KMS-11 (cell line): ENCODE measurements at regions not wholly inside any gene's neighbourhood (a gene's known extent, or its start where the extent isn't known, plus 50 kb on each side); places are given as distances from the start of the nearest gene placed in this dataset.
"Not testable (repeated sequence)": the region's sequence is repeated elsewhere in the genome, so short reads cannot be mapped to it uniquely, and the experiment has no call there.

Experiments used
- H2AFZ ChIP-seq: fragments of 200-600 bp; sonication (generic); 2 replicates; pipeline ENCODE4 v1.6.1; 2016; ENCODE audit warnings: antibody characterized with exemption, mixed run types, low read depth
- H3K27ac ChIP-seq: fragments of 200-600 bp; sonication (generic); 2 replicates; pipeline ENCODE4 v1.6.1; 2016; ENCODE audit warnings: mild to moderate bottlenecking, mixed run types
- H3K27me3 ChIP-seq: fragments of 200-600 bp; sonication (generic); 2 replicates; pipeline ENCODE4 v1.6.1; 2017; ENCODE audit warnings: mild to moderate bottlenecking, low read depth, mixed run types, moderate library complexity; ENCODE audit not compliant: insufficient read depth
- H3K36me3 ChIP-seq: fragments of 200-600 bp; sonication (generic); 2 replicates; pipeline ENCODE4 v1.6.1; 2017; ENCODE audit warnings: mild to moderate bottlenecking, mixed run types; ENCODE audit not compliant: insufficient read depth
- H3K4me1 ChIP-seq: fragments of 200-600 bp; sonication (generic); 2 replicates; pipeline ENCODE4 v1.6.1; 2016; ENCODE audit warnings: mild to moderate bottlenecking, low read depth, mixed run types; ENCODE audit not compliant: poor library complexity, severe bottlenecking
- H3K4me2 ChIP-seq: fragments of 200-600 bp; sonication (generic); 2 replicates; pipeline ENCODE4 v1.7.0; 2016; ENCODE audit warnings: mild to moderate bottlenecking, mixed run types
- H3K4me3 ChIP-seq: fragments of 200-600 bp; sonication (generic); IDR thresholded peaks from 2 replicates; pipeline ENCODE4 v1.6.1; 2017; ENCODE audit warnings: low read depth, low read length, mixed read lengths; ENCODE audit not compliant: insufficient read depth
- H3K79me2 ChIP-seq: fragments of 200-600 bp; sonication (generic); 2 replicates; pipeline ENCODE4 v1.6.1; 2016; ENCODE audit warnings: low read depth, mixed run types; ENCODE audit not compliant: insufficient read depth
- H3K9ac ChIP-seq: fragments of 200-600 bp; sonication (generic); 2 replicates; pipeline ENCODE4 v1.6.1; 2016; ENCODE audit warnings: mild to moderate bottlenecking, mixed run types
- H4K20me1 ChIP-seq: fragments of 200-600 bp; sonication (generic); 2 replicates; pipeline ENCODE4 v1.6.1; 2016; ENCODE audit warnings: mild to moderate bottlenecking, mixed run types; ENCODE audit not compliant: insufficient read depth
- TF ChIP-seq, protein P1 (sequence below): fragments of 200-600 bp; sonication (generic); conservative IDR thresholded peaks from 2 replicates; pipeline ENCODE4 v1.6.1; 2017; ENCODE audit warnings: low read depth, mild to moderate bottlenecking, antibody characterized with exemption, low read length, moderate library complexity, mixed read lengths

DNA sequence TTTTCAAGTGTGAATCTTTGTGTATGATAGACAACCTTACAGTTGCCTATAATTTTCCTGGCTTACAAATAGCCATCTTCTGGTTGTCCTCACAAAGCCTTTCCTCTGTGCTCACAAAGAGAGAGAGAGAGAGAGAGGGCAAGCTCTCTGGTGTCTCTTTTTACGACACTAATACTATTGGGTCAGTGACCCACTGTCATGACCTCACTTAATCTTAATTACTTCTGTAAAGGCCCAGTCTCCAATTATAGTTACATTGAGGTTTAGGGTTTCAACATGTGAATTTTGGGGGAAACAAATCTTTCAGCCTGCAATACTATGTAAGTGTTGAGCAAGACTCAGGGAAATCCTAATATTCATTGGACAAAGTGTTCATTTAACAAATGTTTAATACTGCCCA lies 167.4 kb upstream of the COL11A1 start:
- Histone ChIP-seq H3K36me3 (no peaks in the 10 kb centered on the region), H3K9ac (no peak overlapping the region), H4K20me1 (no peaks in the 10 kb centered on the region), H3K79me2 (no peaks in the 10 kb centered on the region), H2AFZ (no peak overlapping the region), H3K4me3 (no peak overlapping the region), H3K27ac (no peak overlapping the region), H3K4me2 (no peak overlapping the region), H3K27me3 (no peaks in the 10 kb centered on the region), H3K4me1 (no peaks in the 10 kb centered on the region)
- TF ChIP-seq, protein P1, sequence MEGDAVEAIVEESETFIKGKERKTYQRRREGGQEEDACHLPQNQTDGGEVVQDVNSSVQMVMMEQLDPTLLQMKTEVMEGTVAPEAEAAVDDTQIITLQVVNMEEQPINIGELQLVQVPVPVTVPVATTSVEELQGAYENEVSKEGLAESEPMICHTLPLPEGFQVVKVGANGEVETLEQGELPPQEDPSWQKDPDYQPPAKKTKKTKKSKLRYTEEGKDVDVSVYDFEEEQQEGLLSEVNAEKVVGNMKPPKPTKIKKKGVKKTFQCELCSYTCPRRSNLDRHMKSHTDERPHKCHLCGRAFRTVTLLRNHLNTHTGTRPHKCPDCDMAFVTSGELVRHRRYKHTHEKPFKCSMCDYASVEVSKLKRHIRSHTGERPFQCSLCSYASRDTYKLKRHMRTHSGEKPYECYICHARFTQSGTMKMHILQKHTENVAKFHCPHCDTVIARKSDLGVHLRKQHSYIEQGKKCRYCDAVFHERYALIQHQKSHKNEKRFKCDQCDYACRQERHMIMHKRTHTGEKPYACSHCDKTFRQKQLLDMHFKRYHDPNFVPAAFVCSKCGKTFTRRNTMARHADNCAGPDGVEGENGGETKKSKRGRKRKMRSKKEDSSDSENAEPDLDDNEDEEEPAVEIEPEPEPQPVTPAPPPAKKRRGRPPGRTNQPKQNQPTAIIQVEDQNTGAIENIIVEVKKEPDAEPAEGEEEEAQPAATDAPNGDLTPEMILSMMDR: no peak

DNA sequence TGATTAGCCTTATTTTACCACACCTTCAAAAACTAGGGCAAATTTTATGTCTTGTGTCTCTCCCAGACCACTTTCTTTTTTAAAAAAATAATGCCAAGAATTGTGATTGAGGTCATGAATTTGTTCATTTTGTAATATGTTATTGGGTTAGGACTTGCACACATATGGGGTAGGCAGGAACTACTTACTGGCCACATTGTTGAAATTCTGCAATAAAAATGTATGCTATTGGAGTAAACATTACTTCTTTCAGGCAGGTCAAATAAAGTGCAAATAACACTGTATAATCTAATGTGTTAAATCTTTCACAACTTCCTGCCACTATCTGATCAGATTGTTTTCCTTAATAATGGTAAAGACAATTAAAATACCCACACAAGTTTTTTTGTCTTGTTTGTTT lies 166.6 kb upstream of the COL11A1 start:
- H3K79me2 ChIP-seq: no peaks in the 10 kb centered on the region
- H3K4me2 ChIP-seq: no peak overlapping the region

DNA sequence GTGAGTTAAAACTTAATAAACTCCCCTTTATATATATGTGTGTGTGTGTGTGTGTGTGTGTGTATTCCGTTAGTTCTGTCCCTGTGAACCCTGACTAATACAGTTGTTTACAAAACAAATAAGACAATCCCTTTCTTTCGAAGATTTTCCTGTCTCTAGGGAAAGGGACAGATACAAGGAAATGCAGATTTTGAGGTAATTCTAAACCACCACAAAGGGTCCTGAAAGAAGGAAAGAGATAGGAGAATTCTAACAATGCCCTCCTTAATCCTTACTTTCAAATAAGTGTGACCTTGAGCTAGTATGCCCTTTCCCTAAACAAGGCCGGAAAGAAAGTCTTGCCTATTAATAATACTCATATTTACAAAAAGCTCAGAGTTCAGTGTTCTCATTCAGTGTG lies 164.8 kb upstream of the COL11A1 start:
- no peaks in the 10 kb centered on the region for H3K79me2 ChIP-seq
- no peak overlapping the region for H3K4me3 ChIP-seq
- no peak overlapping the region for H2AFZ ChIP-seq
- TF ChIP-seq, protein P1: no peak
- H3K36me3 ChIP-seq: no peaks in the 10 kb centered on the region
- no peaks in the 10 kb centered on the region for H4K20me1 ChIP-seq
- H3K4me1 ChIP-seq: no peaks in the 10 kb centered on the region
- no peak overlapping the region for H3K4me2 ChIP-seq
- no peak overlapping the region for H3K9ac ChIP-seq
- H3K27ac ChIP-seq: no peak overlapping the region
- no peaks in the 10 kb centered on the region for H3K27me3 ChIP-seq

More for the DNA sequence above, 166.6 kb upstream of the COL11A1 start:
- no peaks in the 10 kb centered on the region for H3K4me1 ChIP-seq
- H3K27ac ChIP-seq: no peak overlapping the region
- TF ChIP-seq, protein P1: no peak
- H3K36me3 ChIP-seq: no peaks in the 10 kb centered on the region
- H3K4me3 ChIP-seq: no peak overlapping the region
- H4K20me1 ChIP-seq: no peaks in the 10 kb centered on the region
- no peaks in the 10 kb centered on the region for H3K27me3 ChIP-seq
- H3K9ac ChIP-seq: no peak overlapping the region
- H2AFZ ChIP-seq: no peak overlapping the region

DNA sequence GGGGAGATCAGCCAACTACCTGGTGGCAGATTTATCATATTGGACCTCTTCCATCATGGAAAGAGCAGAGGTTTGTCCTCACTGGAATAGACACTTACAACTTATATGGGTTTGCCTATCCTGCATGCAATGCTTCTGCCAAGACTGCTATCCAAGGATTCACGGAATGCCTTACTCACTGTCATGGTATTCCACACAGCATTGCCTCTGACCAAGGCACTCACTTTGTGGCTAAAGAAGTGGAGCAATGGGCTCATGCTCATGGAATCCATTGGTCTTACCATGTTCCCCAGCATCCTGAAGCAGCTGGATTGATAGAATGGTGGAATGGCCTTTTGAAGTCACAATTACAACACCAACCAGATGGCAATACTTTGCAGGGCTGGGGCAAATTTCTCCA lies 163.1 kb upstream of the COL11A1 start:
- not testable (repeated sequence) for H3K4me2 ChIP-seq

DNA sequence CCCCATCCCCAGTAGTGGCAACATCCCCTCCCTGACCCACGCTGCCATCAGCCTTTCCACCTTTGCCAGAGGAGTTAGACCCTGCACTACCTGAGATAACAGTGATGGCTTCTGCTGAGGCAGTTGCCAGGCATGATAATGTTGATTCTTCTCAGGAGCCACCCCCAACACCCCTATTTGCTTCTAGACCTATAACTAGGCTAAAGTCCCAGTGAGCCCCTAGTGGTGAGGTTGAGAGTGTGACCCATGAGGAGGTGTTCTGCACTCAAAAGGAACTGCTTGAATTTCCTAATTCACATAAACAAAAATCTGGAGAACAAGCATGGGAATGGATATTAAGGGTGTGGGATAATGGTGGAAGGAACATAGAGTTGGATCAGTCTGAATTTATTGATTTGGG lies 159.6 kb upstream of the COL11A1 start:
- no peaks in the 10 kb centered on the region for H3K27me3 ChIP-seq

More for the DNA sequence above, 163.1 kb upstream of the COL11A1 start:
- H3K9ac ChIP-seq, H3K27me3 ChIP-seq, H3K4me3 ChIP-seq, H3K4me1 ChIP-seq, H2AFZ ChIP-seq, H3K36me3 ChIP-seq, H3K79me2 ChIP-seq, H4K20me1 ChIP-seq, H3K27ac ChIP-seq: not testable (repeated sequence)

More for the DNA sequence above, 159.6 kb upstream of the COL11A1 start:
- no peak overlapping the region for H3K9ac ChIP-seq
- H3K36me3 ChIP-seq: no peaks in the 10 kb centered on the region
- H3K4me3 ChIP-seq: no peak overlapping the region
- no peaks in the 10 kb centered on the region for H4K20me1 ChIP-seq
- no peak overlapping the region for H2AFZ ChIP-seq
- H3K4me2 ChIP-seq: no peak overlapping the region
- no peaks in the 10 kb centered on the region for H3K4me1 ChIP-seq
- TF ChIP-seq, protein P1: no peak
- H3K27ac ChIP-seq: no peak overlapping the region
- no peaks in the 10 kb centered on the region for H3K79me2 ChIP-seq
